H1 (cell line): ENCODE measurements at regions not wholly inside any gene's neighbourhood (a gene's known extent, or its start where the extent isn't known, plus 50 kb on each side); places are given as distances from the start of the nearest gene placed in this dataset.

Experiments used
- SUZ12 ChIP-seq: fragments of 200-600 bp; sonication (generic); IDR thresholded peaks from 2 replicates; pipeline ENCODE4 v1.6.1; 2012; ENCODE audit warnings: mild to moderate bottlenecking, inconsistent platforms, low read length, moderate library complexity, mixed read lengths
- TEAD4 ChIP-seq: IDR thresholded peaks from 2 replicates; pipeline ENCODE4 v1.6.1; 2012; ENCODE audit warnings: low read depth, low read length, inconsistent platforms, mixed read lengths
- TF ChIP-seq, protein P1 (sequence below): fragments of 300-600 bp; sonication (generic); IDR thresholded peaks from 2 replicates; pipeline ENCODE4 v1.7.1; 2012; ENCODE audit warnings: low read length, moderate library complexity, mild to moderate bottlenecking, inconsistent platforms; ENCODE audit not compliant: insufficient replicate concordance
- TF ChIP-seq, protein P2 (sequence below), 3 experiments: IDR thresholded peaks; 1 replicate in 2 of 3; 2 replicates in 1 of 3; pipeline versions ENCODE4 v1.5.1 to v1.6.1; 2011; ENCODE audit warnings: low read length in 3 of 3, mild to moderate bottlenecking in 3 of 3, inconsistent platforms in 2 of 3, low read depth in 1 of 3, moderate library complexity in 1 of 3; ENCODE audit not compliant: insufficient read depth in 1 of 3; ENCODE audit errors: control extremely low read depth in 1 of 3

DNA sequence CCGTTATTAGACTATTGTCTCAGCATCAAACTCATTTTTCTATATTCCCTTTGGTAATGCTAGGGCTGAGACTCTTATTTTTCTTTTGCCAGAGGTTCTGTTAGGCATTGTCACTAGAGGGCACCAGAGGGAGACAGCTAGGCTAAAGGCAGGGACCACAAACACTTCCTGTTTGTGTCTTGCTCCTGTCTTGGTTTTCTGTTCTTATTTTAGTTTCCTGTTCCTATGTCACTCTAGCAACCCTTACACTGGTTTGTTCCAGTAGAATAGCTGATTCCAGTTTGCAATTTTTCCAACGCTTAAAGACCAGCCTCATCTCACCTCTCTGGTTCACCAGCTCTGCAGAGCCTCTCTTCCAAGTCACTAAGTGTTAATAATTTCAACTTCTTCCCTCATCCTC lies 772.0 kb downstream of the DIAPH3 start (continued):
- TF ChIP-seq, protein P1, sequence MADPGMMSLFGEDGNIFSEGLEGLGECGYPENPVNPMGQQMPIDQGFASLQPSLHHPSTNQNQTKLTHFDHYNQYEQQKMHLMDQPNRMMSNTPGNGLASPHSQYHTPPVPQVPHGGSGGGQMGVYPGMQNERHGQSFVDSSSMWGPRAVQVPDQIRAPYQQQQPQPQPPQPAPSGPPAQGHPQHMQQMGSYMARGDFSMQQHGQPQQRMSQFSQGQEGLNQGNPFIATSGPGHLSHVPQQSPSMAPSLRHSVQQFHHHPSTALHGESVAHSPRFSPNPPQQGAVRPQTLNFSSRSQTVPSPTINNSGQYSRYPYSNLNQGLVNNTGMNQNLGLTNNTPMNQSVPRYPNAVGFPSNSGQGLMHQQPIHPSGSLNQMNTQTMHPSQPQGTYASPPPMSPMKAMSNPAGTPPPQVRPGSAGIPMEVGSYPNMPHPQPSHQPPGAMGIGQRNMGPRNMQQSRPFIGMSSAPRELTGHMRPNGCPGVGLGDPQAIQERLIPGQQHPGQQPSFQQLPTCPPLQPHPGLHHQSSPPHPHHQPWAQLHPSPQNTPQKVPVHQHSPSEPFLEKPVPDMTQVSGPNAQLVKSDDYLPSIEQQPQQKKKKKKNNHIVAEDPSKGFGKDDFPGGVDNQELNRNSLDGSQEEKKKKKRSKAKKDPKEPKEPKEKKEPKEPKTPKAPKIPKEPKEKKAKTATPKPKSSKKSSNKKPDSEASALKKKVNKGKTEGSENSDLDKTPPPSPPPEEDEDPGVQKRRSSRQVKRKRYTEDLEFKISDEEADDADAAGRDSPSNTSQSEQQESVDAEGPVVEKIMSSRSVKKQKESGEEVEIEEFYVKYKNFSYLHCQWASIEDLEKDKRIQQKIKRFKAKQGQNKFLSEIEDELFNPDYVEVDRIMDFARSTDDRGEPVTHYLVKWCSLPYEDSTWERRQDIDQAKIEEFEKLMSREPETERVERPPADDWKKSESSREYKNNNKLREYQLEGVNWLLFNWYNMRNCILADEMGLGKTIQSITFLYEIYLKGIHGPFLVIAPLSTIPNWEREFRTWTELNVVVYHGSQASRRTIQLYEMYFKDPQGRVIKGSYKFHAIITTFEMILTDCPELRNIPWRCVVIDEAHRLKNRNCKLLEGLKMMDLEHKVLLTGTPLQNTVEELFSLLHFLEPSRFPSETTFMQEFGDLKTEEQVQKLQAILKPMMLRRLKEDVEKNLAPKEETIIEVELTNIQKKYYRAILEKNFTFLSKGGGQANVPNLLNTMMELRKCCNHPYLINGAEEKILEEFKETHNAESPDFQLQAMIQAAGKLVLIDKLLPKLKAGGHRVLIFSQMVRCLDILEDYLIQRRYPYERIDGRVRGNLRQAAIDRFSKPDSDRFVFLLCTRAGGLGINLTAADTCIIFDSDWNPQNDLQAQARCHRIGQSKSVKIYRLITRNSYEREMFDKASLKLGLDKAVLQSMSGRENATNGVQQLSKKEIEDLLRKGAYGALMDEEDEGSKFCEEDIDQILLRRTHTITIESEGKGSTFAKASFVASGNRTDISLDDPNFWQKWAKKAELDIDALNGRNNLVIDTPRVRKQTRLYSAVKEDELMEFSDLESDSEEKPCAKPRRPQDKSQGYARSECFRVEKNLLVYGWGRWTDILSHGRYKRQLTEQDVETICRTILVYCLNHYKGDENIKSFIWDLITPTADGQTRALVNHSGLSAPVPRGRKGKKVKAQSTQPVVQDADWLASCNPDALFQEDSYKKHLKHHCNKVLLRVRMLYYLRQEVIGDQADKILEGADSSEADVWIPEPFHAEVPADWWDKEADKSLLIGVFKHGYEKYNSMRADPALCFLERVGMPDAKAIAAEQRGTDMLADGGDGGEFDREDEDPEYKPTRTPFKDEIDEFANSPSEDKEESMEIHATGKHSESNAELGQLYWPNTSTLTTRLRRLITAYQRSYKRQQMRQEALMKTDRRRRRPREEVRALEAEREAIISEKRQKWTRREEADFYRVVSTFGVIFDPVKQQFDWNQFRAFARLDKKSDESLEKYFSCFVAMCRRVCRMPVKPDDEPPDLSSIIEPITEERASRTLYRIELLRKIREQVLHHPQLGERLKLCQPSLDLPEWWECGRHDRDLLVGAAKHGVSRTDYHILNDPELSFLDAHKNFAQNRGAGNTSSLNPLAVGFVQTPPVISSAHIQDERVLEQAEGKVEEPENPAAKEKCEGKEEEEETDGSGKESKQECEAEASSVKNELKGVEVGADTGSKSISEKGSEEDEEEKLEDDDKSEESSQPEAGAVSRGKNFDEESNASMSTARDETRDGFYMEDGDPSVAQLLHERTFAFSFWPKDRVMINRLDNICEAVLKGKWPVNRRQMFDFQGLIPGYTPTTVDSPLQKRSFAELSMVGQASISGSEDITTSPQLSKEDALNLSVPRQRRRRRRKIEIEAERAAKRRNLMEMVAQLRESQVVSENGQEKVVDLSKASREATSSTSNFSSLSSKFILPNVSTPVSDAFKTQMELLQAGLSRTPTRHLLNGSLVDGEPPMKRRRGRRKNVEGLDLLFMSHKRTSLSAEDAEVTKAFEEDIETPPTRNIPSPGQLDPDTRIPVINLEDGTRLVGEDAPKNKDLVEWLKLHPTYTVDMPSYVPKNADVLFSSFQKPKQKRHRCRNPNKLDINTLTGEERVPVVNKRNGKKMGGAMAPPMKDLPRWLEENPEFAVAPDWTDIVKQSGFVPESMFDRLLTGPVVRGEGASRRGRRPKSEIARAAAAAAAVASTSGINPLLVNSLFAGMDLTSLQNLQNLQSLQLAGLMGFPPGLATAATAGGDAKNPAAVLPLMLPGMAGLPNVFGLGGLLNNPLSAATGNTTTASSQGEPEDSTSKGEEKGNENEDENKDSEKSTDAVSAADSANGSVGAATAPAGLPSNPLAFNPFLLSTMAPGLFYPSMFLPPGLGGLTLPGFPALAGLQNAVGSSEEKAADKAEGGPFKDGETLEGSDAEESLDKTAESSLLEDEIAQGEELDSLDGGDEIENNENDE: no peak
- TF ChIP-seq, protein P2, sequence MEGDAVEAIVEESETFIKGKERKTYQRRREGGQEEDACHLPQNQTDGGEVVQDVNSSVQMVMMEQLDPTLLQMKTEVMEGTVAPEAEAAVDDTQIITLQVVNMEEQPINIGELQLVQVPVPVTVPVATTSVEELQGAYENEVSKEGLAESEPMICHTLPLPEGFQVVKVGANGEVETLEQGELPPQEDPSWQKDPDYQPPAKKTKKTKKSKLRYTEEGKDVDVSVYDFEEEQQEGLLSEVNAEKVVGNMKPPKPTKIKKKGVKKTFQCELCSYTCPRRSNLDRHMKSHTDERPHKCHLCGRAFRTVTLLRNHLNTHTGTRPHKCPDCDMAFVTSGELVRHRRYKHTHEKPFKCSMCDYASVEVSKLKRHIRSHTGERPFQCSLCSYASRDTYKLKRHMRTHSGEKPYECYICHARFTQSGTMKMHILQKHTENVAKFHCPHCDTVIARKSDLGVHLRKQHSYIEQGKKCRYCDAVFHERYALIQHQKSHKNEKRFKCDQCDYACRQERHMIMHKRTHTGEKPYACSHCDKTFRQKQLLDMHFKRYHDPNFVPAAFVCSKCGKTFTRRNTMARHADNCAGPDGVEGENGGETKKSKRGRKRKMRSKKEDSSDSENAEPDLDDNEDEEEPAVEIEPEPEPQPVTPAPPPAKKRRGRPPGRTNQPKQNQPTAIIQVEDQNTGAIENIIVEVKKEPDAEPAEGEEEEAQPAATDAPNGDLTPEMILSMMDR (IDR thresholded peaks at IDR 0.05; ENCODE audit: control extremely low read depth in 1 of 3, insufficient read depth in 1 of 3, low read depth in 1 of 3, low read length in 3 of 3): peak; percentile 6 to 82 (median 81)
- TF ChIP-seq TEAD4: no peak
- no peak for TF ChIP-seq SUZ12
